Liver (tissue), 8 donors: ENCODE measurements at regions not wholly inside any gene's neighbourhood (a gene's known extent, or its start where the extent isn't known, plus 50 kb on each side); places are given as distances from the start of the nearest gene placed in this dataset.

ENCODE experiments used
- DNase-seq: peaks from one replicate; pipeline ENCODE4 v3.0.0-alpha.2; 2017; ENCODE audit warnings: low spot score
- H3K27ac ChIP-seq, 2 donors: one replicate each; pipeline ENCODE4 v1.7.0; 2013; ENCODE audit warnings: inconsistent platforms in 2 of 2, low read length in 2 of 2, control low read depth in 1 of 2, low read depth in 1 of 2, mild to moderate bottlenecking in 1 of 2
- H3K27me3 ChIP-seq, 4 donors: one replicate each; pipeline versions ENCODE4 v1.6.1 to v1.7.0; 2013; ENCODE audit warnings: low read length in 3 of 4, inconsistent platforms in 1 of 4, mild to moderate bottlenecking in 1 of 4, moderate library complexity in 1 of 4; ENCODE audit not compliant: control insufficient read depth in 4 of 4, insufficient read depth in 4 of 4
- H3K36me3 ChIP-seq, 4 donors: one replicate each; pipeline versions ENCODE4 v1.6.1 to v1.7.0; 2013; ENCODE audit warnings: low read length in 3 of 4, mild to moderate bottlenecking in 3 of 4, low read depth in 1 of 4, moderate library complexity in 1 of 4; ENCODE audit not compliant: control insufficient read depth in 4 of 4, insufficient read depth in 3 of 4
- H3K4me1 ChIP-seq, 4 donors: one replicate each; pipeline versions ENCODE4 v1.6.1 to v1.7.0; 2013; ENCODE audit warnings: low read length in 3 of 4, mild to moderate bottlenecking in 3 of 4, moderate library complexity in 1 of 4; ENCODE audit not compliant: control insufficient read depth in 4 of 4, insufficient read depth in 4 of 4
- H3K4me3 ChIP-seq, 3 donors: one replicate each; pipeline versions ENCODE4 v1.6.1 to v1.7.0; 2013; ENCODE audit warnings: low read length in 3 of 3, control low read depth in 1 of 3, low read depth in 1 of 3, mild to moderate bottlenecking in 1 of 3
- H3K9ac ChIP-seq, 2 donors: one replicate each; pipeline ENCODE4 v1.7.0; 2013; ENCODE audit warnings: low read length in 2 of 2, mild to moderate bottlenecking in 2 of 2, moderate library complexity in 2 of 2, control low read depth in 1 of 2, low read depth in 1 of 2
- H3K9me3 ChIP-seq, 4 donors: one replicate each; pipeline versions ENCODE4 v1.6.1 to v1.7.0; 2013; ENCODE audit warnings: low read length in 3 of 4; ENCODE audit not compliant: control insufficient read depth in 4 of 4
- ATF3 ChIP-seq: IDR thresholded peaks from 2 replicates; pipeline ENCODE4 v1.6.1; 2016; ENCODE audit warnings: antibody characterized with exemption
- EGR1 ChIP-seq, 2 donors: IDR thresholded peaks; 2 replicates each; pipeline ENCODE4 v1.6.1; 2016 to 2018; ENCODE audit warnings: antibody characterized with exemption in 2 of 2, low read depth in 2 of 2
- FOXA1 ChIP-seq: IDR thresholded peaks from 2 replicates; pipeline ENCODE4 v1.6.1; 2016; ENCODE audit warnings: antibody characterized with exemption
- FOXA2 ChIP-seq: IDR thresholded peaks from 2 replicates; pipeline ENCODE4 v1.6.1; 2016; ENCODE audit warnings: antibody characterized with exemption
- GABPA ChIP-seq, 2 donors: IDR thresholded peaks in 1 of 2; conservative IDR thresholded peaks in 1 of 2; 2 replicates each; pipeline ENCODE4 v1.6.1; 2016; ENCODE audit warnings: antibody characterized with exemption in 2 of 2, mild to moderate bottlenecking in 1 of 2, moderate library complexity in 1 of 2
- HNF4A ChIP-seq, 2 donors: conservative IDR thresholded peaks; 2 replicates each; pipeline ENCODE4 v1.6.1; 2016; ENCODE audit warnings: antibody characterized with exemption in 2 of 2, mild to moderate bottlenecking in 2 of 2
- HNF4G ChIP-seq: IDR thresholded peaks from 2 replicates; pipeline ENCODE4 v1.6.1; 2016; ENCODE audit warnings: antibody characterized with exemption
- JUND ChIP-seq, 2 donors: IDR thresholded peaks; 2 replicates each; pipeline ENCODE4 v1.6.1; 2016; ENCODE audit warnings: antibody characterized with exemption in 2 of 2
- MAX ChIP-seq: IDR thresholded peaks from 2 replicates; pipeline ENCODE4 v1.6.1; 2016; ENCODE audit warnings: antibody characterized with exemption
- NR2F2 ChIP-seq: IDR thresholded peaks from 2 replicates; pipeline ENCODE4 v1.6.1; 2016; ENCODE audit warnings: antibody characterized with exemption
- RAD21 ChIP-seq, 2 donors: IDR thresholded peaks; 2 replicates each; pipeline ENCODE4 v1.6.1; 2016; ENCODE audit warnings: antibody characterized with exemption in 2 of 2, mild to moderate bottlenecking in 2 of 2
- RXRA ChIP-seq, 2 donors: IDR thresholded peaks; 2 replicates each; pipeline ENCODE4 v1.6.1; 2017 to 2018; ENCODE audit warnings: antibody characterized with exemption in 2 of 2, mild to moderate bottlenecking in 1 of 2
- SP1 ChIP-seq: IDR thresholded peaks from 2 replicates; pipeline ENCODE4 v1.6.1; 2018; ENCODE audit warnings: antibody characterized with exemption, mild to moderate bottlenecking
- TAF1 ChIP-seq: conservative IDR thresholded peaks from 2 replicates; pipeline ENCODE4 v1.6.1; 2016; ENCODE audit warnings: antibody characterized with exemption, mild to moderate bottlenecking
- YY1 ChIP-seq: IDR thresholded peaks from 2 replicates; pipeline ENCODE4 v1.6.1; 2016; ENCODE audit warnings: antibody characterized with exemption, mild to moderate bottlenecking
- ZBTB33 ChIP-seq: IDR thresholded peaks from 2 replicates; pipeline ENCODE4 v1.6.1; 2016; ENCODE audit warnings: antibody characterized with exemption
- WGBS: extraction: QIAGEN DNeasy Blood & Tissue Kit; methylation state at CpG from one replicate; pipeline ENCODE4 v1.1.7; 2013; 5-methylcytosine and 5-hydroxymethylcytosine counted together
- TF ChIP-seq, protein P1 (sequence below): IDR thresholded peaks from 2 replicates; pipeline ENCODE4 v1.6.1; 2016; ENCODE audit warnings: antibody characterized with exemption, mild to moderate bottlenecking
- TF ChIP-seq, protein P2 (sequence below): fragments of 150-350 bp; IDR thresholded peaks from 2 replicates; pipeline ENCODE4 v1.5.1; 2017; ENCODE audit warnings: improper control_type of control experiment, low read depth, low read length; ENCODE audit not compliant: missing input control
- donor health status: healthy.
- donor health status: healthy.
- donor health status: healthy.
- donor health status: healthy.
- donor health status: healthy.

DNA sequence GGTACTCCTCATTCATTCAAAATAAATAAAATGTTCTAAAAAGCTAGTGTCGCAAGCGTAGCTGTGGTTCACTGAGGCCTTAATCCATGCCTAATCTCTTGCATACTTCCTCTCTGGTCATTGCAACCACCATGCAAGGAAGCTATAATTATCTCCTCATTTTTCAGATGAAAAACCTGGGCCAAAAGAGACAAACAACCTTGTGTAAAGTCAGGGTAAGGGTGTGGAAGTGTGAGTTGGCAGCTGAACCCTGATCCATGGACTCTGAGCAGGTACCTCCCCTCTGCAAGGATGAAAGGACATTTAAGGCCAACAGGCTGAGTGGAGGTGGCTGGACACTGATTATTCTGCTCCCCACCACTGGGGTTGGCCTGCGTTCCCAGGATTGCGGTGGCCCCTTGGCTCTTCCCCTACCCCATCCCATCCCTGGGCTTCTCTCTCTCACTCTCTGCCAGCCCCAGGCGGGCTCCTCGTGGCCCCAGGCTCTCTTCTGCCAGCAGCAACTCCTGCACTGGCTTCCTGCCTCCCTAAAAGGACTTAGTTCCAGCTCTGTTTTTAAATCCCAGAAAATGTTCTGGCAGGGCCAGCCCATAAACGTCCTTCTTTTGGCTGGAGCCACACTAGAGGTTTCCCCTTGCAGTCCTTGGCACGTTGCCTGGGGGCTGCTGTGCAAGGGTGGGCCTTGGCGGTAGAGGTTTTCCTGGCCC lies 72.0 kb upstream of the AFF3 start:
- H3K9ac ChIP-seq, result peak overlapping the region in 1 of 2 donors; percentile 16

More for the DNA sequence above, 72.0 kb upstream of the AFF3 start:
- no peak for DNase-seq
- Histone ChIP-seq H3K27ac (peak overlapping the region; percentile 72 to 82), H3K9me3 (no peaks in the 10 kb centered on the region), H3K27me3 (no peaks in the 10 kb centered on the region), H3K4me1 (peaks cover 7 to 36% (median 24%) of the 10 kb centered on the region in 4 donors), H3K4me3 (no peak overlapping the region), H3K36me3 (no peaks in the 10 kb centered on the region)
- WGBS, result 17% methylated on average over 9 of the region's 9 CpGs
- peak; percentile 98 for TF ChIP-seq RXRA (IDR thresholded peaks at IDR 0.05)
- peak; percentile 64 for TF ChIP-seq FOXA2
- TF ChIP-seq, protein P1, sequence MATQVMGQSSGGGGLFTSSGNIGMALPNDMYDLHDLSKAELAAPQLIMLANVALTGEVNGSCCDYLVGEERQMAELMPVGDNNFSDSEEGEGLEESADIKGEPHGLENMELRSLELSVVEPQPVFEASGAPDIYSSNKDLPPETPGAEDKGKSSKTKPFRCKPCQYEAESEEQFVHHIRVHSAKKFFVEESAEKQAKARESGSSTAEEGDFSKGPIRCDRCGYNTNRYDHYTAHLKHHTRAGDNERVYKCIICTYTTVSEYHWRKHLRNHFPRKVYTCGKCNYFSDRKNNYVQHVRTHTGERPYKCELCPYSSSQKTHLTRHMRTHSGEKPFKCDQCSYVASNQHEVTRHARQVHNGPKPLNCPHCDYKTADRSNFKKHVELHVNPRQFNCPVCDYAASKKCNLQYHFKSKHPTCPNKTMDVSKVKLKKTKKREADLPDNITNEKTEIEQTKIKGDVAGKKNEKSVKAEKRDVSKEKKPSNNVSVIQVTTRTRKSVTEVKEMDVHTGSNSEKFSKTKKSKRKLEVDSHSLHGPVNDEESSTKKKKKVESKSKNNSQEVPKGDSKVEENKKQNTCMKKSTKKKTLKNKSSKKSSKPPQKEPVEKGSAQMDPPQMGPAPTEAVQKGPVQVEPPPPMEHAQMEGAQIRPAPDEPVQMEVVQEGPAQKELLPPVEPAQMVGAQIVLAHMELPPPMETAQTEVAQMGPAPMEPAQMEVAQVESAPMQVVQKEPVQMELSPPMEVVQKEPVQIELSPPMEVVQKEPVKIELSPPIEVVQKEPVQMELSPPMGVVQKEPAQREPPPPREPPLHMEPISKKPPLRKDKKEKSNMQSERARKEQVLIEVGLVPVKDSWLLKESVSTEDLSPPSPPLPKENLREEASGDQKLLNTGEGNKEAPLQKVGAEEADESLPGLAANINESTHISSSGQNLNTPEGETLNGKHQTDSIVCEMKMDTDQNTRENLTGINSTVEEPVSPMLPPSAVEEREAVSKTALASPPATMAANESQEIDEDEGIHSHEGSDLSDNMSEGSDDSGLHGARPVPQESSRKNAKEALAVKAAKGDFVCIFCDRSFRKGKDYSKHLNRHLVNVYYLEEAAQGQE, result peak; percentile 52
- TF ChIP-seq EGR1 (IDR thresholded peaks at IDR 0.05; ENCODE audit: low read depth in 2 of 2), result peak in 1 of 2 donors; percentile 64
- TF ChIP-seq FOXA1, result peak; percentile 57
- TF ChIP-seq YY1, result peak; percentile 81
- TF ChIP-seq JUND (IDR thresholded peaks at IDR 0.05), result peak; percentile 72 to 88
- TF ChIP-seq, protein P2, sequence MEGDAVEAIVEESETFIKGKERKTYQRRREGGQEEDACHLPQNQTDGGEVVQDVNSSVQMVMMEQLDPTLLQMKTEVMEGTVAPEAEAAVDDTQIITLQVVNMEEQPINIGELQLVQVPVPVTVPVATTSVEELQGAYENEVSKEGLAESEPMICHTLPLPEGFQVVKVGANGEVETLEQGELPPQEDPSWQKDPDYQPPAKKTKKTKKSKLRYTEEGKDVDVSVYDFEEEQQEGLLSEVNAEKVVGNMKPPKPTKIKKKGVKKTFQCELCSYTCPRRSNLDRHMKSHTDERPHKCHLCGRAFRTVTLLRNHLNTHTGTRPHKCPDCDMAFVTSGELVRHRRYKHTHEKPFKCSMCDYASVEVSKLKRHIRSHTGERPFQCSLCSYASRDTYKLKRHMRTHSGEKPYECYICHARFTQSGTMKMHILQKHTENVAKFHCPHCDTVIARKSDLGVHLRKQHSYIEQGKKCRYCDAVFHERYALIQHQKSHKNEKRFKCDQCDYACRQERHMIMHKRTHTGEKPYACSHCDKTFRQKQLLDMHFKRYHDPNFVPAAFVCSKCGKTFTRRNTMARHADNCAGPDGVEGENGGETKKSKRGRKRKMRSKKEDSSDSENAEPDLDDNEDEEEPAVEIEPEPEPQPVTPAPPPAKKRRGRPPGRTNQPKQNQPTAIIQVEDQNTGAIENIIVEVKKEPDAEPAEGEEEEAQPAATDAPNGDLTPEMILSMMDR, result peak; percentile 27
- no peak for TF ChIP-seq TAF1
- TF ChIP-seq HNF4G, result peak; percentile 98
- TF ChIP-seq GABPA (IDR thresholded peaks at IDR 0.05 in 1 of 2, conservative IDR thresholded peaks at IDR 0.05 in 1 of 2), result peak in 1 of 2 donors; percentile 57
- peak; percentile 45 to 60 for TF ChIP-seq RAD21 (IDR thresholded peaks at IDR 0.05)
- peak; percentile 98 for TF ChIP-seq HNF4A (conservative IDR thresholded peaks at IDR 0.05)
- TF ChIP-seq ATF3, result peak; percentile 50
- TF ChIP-seq SP1, result peak; percentile 94
- TF ChIP-seq NR2F2, result peak; percentile 67
- peak; percentile 81 for TF ChIP-seq ZBTB33
- peak; percentile 90 for TF ChIP-seq MAX
